HG03439 (cell line): ENCODE measurements at regions not wholly inside any gene's neighbourhood (a gene's known extent, or its start where the extent isn't known, plus 50 kb on each side); places are given as distances from the start of the nearest gene placed in this dataset.
A peak's percentile ranks its signal among the peaks of the same experiment; 100 is the strongest.

Experiments
- ATAC-seq: cut with Tn5 transposase; IDR thresholded peaks from one replicate; pipeline ENCODE4 v1.9.1; 2021; ENCODE audit warnings: mild to moderate bottlenecking, moderate library complexity; ENCODE audit not compliant: unreplicated experiment

DNA sequence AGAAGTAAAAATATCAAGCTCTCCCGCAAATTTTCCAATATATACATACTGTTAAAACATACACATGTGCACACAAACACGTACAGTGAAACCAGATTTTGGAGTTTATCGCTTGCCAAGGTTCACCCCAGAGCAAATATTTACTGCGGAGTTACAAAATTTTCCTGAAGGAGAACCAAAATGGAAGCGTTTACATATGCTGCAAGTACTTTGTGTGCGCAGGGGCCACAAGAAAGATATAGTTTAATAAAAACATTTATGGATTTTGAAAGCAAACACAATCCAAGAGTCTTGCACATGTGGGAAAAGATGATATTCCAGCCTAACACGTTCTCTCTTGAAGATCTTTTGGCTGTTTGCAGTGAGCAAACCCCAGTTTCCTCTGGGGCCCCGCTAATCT, 301.3 kb upstream of the NFE2L3 start:
- no peak for ATAC-seq

DNA sequence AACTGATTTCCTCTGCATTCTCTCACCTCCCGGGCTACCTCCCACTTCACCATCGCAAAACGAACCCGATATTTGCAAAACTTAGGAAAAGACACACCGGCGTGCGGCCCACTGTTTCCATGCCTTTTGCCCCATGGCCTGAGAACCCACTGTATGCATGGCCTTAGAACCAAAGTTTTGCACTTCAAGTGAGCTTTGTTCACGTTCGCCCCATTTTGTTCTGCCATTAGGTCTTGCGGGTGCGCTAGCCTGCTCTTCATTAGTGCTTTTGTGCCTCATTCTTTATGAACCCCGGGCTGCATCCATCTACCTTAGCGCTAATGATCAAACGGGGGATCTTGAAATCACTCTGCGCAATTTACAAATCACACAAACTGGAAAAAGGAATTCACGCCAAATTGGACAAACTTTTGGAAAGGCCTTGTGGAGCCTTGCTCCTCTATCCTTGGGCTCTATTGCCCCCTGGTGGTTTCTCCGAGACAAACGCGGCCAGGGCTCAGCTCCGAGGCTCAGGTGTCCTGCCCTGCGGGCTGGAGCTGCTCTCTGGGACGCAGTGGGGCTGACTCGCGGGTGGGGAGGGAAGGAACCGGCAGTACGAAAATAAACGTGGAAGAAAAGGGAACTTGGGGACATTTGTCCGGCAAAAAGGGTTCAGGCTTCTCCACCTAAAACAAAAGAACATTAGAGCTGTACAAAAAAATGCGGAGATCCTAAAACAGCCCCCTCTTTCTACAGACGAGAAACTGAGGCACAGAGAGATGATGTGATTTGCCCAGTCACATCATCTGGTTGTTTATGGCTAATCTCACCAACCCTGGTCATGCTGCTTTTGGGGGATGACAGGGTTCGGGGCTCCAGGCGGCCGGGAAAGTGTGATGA, 300.4 kb upstream of the NFE2L3 start:
- peak; percentile 57 for ATAC-seq

DNA sequence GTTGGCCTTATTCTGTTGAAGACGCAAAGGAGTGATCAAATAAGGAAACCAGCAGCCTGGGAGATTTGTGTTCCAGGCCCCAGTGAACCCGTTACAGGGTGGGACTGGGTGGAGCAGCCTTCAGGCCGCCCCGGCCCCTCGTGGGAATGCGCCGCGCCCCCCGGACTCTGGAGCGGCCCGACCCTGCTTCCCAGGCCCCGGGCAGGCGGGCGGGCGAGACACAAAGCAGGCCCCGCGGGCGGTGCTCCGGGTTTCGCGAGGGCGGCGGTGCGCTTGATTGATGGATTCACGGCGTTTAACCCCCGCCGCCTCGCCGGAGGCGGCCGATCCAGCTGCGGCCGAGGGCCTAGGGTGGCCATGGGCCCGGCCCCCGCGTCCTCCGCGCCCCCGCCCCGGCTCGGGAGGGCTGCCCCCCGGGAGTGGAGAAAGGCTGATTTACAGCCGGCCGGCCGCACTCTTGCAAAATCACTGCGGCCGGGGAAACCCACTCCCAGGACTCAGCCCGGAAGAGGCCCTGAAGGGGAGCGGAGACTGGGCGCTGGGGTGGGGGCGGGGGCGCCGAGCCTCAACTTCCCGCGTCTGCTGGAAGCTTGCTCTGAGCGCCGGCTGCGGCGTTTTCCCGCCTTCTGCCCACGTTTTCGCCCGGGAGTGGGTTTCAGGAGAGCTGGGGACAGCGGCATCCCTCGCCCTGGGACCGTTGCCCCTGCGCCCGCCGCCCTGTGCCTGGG, 299.6 kb upstream of the NFE2L3 start:
- no peak for ATAC-seq

DNA sequence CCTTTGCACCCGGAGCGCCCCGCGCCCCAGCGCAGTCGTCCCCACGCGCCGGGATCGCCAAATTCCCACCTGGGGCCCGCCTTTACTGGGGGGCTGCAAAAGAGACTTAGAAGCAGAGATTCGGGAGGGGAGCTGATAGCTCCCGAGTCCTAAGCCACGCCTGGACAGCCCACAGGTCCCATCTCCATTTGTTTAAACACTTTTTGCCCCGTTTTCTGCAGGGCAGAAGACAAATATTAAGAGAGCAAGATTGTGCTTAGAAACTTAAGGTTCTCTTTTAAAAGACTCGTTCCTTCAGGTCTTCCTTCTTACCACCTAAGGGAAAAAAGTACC, 299.1 kb upstream of the NFE2L3 start:
- ATAC-seq, result no peak

DNA sequence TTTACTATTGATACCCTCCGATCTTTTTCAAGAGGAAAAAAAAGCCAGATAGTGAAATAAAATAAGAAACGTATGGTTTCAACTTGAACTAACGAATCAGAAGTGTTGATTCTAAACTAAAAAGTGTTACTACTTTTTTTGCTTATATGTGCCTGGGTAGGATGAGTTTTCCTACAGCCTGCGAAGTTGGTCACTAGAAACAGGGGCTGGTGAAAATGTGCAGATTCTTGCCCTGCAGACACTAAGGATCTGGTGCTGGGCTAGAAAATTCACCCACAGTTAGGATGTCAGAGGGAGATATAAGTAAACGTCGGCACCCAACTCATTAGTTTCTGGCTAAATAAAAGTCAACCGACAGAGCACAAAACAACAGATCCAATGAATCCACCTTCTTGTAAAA, 298.7 kb upstream of the NFE2L3 start:
- ATAC-seq, result no peak

DNA sequence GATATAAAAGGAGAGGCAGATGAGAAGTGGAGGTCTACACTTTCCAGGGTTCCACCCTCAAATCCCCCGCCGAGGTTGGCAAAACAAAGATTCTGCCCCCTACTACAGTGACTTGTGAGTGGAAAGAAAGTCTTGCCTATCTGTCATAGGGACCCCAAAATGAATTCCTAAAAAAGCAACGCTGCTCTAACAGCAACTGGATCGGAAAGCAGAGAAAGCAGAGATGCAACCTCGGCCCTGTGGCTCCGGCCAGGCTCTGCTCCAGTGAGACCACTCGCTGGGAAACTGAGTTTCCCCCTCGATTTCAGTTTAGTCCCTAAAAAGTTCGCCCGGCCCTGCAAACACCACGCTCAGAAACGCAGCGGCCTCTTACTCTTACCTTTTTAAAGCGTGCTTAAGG, 297.9 kb upstream of the NFE2L3 start:
- ATAC-seq, result no peak

DNA sequence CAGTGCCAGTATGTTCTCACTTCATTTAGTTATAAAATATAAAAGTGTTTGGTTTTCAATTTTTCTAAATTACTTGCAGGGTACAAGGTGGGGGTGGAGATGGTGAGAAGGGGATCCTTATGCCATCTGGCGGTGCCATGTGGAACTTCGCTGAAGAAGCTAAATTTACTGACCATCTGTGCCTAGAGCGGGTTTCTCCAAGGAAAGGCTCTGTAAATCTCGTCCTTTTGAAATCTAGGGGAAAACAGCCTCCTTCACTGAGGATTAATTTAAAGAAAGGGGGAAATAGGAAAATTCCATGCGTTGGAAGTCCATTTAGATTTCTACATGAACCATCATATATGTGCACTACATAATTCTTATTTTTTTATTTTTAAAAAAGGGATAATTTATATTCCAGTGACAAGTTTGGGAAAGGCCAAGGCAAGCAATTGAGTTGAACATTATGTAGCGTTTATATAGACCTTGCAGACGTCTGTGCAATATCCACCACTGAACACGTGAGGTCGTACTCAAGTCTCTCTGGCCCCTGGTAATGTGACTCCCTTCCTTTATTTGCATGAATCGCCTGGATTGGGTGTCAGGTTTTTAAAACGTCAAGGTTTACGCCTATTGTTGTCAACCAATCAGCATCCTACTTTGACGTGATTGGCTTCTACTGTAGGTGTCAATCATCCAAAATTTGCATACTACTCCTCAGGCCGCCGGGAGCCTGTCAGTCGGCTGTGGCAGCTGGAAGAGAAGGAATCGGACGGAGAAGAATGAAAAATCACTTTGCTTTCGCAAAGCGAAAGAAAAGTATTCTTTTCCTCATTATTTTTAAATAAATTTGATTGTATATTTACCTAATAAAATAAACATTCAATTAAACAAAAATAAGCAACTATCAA, 297.1 kb upstream of the NFE2L3 start:
- ATAC-seq, result peak; percentile 37

DNA sequence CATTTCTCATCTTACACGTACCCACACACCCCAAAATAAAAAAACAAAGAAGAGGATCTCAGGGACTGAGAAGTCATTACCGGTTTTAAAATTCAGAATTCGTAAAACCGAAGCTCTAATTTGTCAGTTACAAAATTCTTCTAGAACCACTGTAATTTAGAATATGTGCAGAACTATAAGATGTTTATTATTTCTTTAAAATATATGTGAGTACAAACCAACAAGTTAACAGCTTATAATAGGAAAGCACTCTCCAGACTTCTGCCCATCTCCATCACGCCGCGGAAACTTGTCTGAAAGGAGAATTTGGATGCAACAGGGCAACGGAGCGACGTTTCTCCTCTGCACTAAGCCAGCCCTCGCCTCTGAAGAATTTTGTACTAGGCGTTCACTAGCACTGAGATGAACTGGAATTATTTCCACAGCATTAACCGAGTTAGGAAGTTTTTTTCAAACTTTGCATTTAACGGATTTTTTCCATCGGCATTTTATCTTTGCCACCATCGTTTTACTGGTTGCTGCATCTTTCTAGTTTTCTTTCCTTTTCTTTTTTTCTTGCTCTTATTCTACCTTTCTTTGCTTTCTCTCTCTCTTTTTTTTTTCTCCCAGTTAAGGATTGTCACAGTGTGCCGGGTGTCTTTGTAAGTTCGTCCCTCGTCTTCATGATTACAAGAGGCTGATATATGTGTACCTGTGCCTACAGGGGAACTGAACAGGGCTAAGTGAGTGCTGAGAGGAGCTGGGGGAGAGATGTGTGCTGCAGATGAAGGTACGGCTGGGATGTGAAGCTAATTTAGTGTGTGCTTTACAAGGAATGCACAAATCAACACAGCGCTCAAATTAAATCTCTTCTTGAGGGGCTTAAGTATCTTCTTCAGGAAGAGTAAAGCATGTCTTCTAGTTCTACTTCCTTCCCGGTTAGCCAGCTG, 295.9 kb upstream of the NFE2L3 start:
- no peak for ATAC-seq

DNA sequence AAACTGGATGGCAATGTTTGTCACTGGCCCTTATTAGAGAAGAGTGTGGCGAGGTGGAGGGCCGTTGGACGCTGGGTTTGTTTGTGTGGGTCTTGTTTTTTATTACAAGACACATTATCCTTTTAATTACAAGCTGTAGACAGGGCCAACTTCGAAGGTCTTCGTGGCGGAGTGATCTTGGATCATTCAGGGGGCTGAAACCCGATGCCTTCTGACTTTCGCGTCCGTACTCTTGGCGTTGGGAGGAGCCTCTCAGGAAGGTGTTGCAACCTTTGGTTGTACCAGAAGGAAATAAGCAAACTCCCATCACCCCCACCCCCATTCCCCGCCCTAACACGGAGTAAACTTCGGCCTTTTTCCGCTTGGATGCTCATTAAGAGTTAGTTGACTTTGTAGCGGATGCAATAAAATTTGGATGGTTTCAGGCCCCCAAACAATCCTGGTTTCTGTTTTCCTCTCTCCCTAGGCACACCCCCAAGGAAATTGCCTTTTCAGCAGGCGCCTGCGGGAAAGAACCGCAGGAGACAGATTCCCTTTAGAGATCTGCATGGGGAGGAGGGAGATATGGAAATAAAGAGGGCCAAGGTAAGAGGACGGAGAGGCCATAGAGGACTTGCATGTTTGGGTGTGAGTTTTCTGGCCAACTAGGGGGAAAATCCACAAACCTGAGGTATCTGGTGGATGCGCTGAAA, 294.5 kb upstream of the NFE2L3 start:
- ATAC-seq, result no peak

DNA sequence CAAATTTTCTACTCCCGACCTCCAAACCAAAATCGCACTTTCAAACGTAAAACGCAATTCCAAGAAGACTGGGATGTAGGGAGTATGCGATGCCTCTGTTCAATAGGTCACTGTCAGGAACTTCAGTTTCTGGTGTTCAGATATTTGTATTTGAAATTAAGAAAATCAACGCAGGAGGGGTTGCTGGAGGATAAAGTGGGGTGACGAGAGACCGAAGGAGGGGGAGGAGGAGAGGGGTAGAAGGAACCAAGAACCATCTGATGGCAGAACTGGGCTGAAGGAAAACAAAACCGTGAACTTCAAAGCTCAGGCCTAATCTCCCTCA, 293.8 kb upstream of the NFE2L3 start:
- ATAC-seq, result no peak

DNA sequence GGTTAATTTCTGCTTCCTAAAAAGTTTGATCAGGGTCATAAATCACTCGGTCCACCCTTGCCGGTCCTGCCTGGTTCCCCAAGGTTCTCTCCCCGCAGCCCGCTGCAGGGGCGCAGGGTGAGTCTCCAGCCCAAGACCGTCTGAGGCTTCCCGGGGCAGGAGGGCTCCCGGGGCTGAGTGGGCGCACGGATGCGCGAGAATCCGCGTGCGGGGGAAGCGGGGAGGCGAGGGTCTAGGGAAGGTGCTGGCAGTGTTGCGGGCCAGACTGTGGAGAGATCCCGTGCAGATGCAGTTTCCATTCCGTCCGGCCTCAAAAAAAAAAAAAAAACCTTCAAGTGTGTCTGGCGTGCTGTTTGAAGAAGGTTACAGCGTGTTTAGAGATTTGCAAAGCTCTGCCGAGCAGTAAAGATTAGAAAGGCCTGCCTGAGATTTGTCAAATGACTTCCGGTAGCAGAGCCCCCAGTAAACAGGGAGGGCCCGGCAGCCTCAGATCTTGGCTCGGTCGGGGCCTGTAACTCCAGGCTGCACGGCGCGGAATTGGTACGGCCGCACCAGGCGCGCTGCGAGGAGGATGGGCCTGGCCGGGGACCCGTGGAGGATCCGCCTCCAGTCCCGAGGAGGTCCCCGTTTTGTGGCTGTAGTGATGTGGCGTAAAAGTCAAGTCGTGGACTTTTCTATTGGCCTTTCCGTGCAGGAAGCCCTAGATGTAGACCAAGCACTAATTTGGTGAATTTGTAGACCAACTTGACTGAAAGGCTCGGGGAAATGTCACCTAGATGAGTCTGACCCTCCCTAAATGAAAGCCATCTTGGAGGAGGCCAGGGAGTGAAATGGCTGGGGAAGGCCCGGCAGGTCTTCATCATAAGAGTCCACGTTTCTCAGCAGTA, 293.2 kb upstream of the NFE2L3 start:
- no peak for ATAC-seq

DNA sequence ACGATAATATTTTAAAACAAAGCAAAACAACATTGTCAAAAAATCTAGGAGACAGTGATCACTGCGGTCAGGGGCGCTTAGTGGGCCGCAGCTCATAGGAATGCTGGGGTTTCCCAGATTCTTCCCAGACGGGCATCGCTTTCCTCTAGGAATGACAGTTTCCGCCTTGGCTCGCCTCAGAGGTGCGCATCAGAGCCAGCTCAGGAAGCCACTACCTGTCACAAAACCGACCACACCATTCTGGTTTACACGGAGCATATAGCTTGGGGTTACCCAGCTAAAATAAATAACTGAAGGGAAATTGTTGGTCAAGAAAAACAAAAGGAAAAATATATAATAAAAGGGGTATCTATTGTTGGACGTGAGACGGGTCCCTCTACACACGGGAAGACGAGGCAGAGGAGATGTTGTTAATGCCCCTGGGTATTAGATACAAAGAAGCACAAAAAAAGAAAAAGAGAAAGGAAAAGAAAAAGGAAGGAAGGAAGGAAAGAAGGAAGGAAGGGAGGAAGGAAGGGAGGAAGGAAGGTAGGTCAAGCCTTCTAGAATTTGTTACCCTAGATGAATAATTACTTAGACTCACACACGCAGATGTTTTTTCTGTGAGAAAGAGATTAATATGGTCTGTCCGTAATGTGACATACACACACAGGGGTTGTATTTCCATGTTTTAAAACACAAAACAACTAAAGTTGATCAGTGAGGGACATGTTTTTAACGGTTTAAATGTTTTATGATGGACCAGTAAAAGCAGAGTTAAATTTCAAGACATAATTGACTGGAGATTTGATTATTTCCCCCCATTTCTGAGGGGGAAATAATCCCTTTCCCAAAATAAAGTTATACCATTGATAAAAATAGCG, 292.4 kb upstream of the NFE2L3 start:
- no peak for ATAC-seq

DNA sequence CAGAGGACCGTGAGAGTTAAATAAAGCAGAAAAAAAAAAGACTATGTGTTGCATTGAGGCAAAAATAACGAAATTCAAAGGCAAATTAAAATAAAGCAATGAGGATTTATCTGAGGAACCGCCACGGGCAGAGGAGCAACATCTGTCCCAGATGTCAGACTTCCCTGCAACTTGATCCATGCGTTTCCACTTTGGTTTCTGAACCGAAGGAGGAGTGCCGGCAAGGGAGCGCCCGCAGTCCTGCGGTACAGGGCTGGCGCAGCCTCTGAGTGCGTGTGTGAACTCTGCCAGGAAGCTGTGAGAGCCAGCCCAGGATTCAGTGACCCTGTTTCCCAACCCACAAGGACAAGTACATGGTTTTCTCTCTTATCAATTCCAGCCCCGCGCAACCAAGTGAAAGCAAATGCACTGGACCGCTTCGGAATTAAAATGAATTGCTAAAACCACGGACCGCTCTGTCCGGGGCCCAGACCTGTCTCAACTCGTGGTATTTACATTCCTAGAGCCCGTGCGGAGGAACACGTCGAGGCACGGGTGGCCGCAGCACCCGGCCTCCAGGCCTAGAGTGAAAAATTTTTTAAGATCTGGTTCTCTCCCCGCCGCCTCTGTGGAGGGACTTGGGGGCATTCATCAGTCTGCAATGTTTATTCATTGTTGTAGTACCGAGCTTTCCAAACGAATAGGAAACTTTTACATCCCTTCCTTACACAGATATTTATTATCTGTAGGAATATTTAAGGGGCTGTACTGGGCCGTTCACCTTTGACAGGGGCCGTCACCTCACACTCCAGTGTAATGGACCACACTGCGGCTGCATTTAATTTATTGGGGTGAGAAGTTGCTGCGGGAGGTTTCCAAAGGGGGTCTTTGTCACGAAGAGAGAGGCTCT, 291.5 kb upstream of the NFE2L3 start:
- ATAC-seq, result no peak

DNA sequence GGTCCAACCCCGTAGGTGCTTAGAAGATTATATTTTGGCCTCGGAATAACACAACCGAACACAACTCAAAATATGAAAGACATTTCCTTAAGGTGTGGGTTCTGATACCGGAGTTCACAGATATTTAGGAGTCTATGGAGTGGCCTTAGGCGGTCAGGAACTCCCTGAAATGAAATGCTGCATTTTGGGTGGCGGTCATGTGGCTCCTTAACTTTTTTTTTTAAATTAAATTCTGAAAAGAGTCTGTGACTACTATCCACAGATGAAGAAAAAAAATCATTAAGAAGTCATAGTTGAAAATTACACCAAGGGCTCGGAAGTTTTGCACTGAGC, 290.9 kb upstream of the NFE2L3 start:
- no peak for ATAC-seq

DNA sequence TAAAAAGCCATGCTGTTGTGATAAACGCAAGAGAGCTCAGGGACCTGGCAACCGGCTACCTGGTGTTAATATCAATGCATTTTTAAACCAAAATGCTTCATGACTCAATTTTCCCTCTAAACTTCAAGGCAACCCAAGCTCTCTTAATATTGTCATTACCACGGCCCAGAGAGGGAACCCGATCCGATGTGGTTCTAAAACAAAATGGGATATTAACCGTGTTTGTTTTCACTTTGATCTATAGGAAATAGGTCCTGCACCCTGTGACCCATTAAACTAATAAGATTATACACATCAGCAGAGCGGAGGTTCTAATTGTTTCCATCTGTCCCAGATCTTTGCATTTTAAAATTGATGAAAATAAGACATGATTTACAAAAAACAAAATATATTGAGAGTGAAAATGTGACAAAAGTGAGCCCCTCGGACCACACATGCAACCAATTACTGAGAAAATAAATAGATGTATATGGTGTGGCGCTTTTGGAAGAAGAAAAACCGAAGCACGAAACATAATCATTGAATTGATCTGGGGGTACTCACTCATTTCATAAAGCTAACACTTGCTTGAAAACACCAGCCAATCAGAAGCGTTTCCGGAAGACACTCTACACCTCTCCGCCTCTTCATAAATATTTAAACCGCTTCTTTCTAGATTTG, 290.3 kb upstream of the NFE2L3 start:
- ATAC-seq, result no peak

DNA sequence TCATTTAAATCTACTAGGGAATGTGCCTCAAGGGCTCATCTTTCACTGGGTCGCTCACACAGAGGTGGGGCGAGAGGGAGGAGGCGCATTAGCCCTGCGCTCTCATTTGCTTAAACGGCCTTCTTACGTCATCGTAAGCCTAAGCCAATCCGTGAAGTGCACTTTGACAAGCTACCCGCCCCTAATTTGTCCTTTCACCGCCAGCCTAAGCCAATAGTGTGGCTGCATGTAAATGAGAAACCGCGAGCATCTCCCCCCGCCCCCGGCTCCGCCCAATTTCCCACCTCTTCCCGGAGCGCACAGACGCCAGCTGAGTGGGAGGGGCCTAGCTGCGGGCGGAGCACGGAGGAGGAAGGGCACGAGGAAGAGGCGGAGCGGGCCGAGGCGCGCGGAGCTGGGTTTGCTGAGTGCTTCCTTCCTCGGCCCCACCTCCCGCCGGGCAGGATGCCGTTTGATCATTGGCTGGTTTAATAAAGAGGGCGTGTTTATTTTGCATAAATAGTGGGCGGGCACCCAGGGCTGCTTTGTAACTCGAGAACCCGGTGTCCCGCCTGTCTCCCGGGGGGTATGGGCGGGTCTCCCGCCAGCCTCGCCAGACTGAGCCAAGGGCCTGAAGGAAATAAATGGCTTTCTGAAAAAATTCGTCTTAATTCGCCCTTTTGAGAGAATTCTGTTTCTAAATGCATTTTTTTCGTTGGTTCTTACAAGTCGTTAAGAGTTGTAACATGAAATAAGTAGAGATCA, 289.6 kb upstream of the NFE2L3 start:
- peak; percentile 94 for ATAC-seq
